ENCODE measurements at regions not wholly inside any gene's neighbourhood (a gene's known extent, or its start where the extent isn't known, plus 50 kb on each side); places are given as distances from the start of the nearest gene placed in this dataset.

DNA sequence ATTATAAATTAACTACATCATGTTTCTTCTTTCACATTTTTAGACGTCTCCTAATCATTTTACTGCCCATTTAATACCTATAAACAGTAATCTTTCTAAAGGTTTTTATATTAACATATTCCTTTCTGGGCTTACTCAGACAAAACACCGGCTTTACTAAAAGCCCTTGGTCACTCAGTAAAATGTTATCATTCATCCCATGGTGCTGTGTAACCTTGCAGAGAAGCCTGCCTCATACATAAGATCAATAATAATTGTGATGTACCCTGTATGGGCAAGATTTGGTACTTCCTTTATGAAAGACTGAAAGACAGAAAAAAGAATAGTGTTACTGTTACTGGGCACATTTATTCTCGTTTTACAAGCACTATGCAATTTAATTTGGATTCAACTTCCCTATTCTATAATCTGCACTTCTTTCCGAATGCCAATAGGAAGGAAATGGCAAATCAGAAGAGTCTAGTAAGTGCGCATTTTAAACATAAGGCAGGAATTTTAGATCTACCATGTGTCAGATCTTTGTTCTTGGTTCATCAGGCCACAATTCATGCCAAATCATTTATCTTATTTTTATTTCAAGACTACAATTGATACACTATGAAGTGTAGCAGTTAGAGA is 522.2 kb downstream of the CSNK1G3 start:
- peaks cover 0 to 5% (median 0%) of the 10 kb centered on the region in 4 donors for H3K4me1 ChIP-seq
- no peak for TF ChIP-seq POLR2A (IDR thresholded peaks at IDR 0.05)
- TF ChIP-seq, protein P1, sequence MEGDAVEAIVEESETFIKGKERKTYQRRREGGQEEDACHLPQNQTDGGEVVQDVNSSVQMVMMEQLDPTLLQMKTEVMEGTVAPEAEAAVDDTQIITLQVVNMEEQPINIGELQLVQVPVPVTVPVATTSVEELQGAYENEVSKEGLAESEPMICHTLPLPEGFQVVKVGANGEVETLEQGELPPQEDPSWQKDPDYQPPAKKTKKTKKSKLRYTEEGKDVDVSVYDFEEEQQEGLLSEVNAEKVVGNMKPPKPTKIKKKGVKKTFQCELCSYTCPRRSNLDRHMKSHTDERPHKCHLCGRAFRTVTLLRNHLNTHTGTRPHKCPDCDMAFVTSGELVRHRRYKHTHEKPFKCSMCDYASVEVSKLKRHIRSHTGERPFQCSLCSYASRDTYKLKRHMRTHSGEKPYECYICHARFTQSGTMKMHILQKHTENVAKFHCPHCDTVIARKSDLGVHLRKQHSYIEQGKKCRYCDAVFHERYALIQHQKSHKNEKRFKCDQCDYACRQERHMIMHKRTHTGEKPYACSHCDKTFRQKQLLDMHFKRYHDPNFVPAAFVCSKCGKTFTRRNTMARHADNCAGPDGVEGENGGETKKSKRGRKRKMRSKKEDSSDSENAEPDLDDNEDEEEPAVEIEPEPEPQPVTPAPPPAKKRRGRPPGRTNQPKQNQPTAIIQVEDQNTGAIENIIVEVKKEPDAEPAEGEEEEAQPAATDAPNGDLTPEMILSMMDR (IDR thresholded peaks at IDR 0.05), result no peak
- no peak for TF ChIP-seq POLR2AphosphoS5 (IDR thresholded peaks at IDR 0.05)
- no peak for TF ChIP-seq EP300 (IDR thresholded peaks at IDR 0.05)
- no peaks in the 10 kb centered on the region for H3K36me3 ChIP-seq
- H3K9me3 ChIP-seq, result no peaks in the 10 kb centered on the region
- DNase-seq (no peak), ATAC-seq (ENCODE audit: low FRiP score in 2 of 2) (no peak)
- H3K4me3 ChIP-seq, result no peak overlapping the region
- WGBS, 2 donors, result 58 to 65% methylated on average over 5 of the region's 5 CpGs
- H3K27ac ChIP-seq, result no peak overlapping the region
- H3K27me3 ChIP-seq, result no peaks in the 10 kb centered on the region

DNA sequence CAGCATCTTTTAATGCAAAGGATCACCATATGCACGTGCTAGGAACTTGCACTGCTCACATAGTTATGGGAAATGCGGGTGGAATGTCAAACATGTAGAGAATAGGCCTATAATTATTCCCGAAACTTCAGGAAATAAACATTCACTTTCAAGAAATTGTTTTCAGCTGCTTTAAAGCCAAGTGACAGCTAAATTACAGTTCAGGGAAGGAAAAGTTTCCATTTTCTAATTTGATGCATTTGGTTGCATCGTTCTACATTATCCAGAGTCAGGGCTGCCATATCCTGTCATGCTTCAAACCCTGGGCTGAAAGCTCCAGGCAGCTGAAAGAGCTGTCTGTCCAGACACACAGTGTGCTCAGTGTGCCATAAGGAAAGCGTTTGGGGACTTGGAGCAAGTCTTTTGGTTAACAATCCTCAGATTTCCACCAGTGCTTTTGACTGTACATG is 518.1 kb downstream of the CSNK1G3 start:
- H3K9me3 ChIP-seq, result no peaks in the 10 kb centered on the region
- TF ChIP-seq, protein P1 (IDR thresholded peaks at IDR 0.05), result no peak
- TF ChIP-seq POLR2A (IDR thresholded peaks at IDR 0.05) (no peak), EP300 (IDR thresholded peaks at IDR 0.05) (no peak), POLR2AphosphoS5 (IDR thresholded peaks at IDR 0.05) (no peak)
- no peak for DNase-seq
- H3K4me1 ChIP-seq, result peaks cover 0 to 5% (median 0%) of the 10 kb centered on the region in 4 donors
- no peak overlapping the region for H3K4me3 ChIP-seq
- WGBS, 2 donors, result 72 to 78% methylated on average over 5 of the region's 5 CpGs
- H3K27ac ChIP-seq, result no peak overlapping the region
- ATAC-seq (ENCODE audit: low FRiP score in 2 of 2), result no peak
- no peaks in the 10 kb centered on the region for H3K36me3 ChIP-seq
- no peaks in the 10 kb centered on the region for H3K27me3 ChIP-seq

DNA sequence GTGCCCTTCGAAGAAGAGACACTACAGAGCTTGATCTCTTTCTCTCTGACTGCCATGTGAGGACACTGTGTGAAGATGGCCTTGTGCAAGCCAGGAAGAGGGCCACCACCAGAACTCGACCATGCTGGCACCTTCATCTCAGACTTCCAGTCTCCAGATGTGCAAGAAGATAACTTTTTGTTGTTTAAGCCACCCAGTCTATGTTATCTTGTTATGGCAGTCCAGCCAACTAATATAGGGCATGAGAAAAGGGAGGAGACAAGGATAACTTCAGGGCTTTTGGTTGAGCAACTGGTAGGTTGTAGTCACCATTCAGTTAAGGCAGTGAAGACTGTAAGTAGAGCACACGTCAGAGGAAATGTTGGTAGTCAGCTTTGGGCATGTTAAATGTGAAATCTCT is 515.5 kb downstream of the CSNK1G3 start:
- DNase-seq (no peak), ATAC-seq (ENCODE audit: low FRiP score in 2 of 2) (no peak)
- TF ChIP-seq POLR2AphosphoS5 (IDR thresholded peaks at IDR 0.05), result no peak
- no peak for TF ChIP-seq POLR2A (IDR thresholded peaks at IDR 0.05)
- TF ChIP-seq, protein P1 (IDR thresholded peaks at IDR 0.05), result no peak
- no peak for TF ChIP-seq EP300 (IDR thresholded peaks at IDR 0.05)
- Histone ChIP-seq H3K27ac (no peak overlapping the region), H3K9me3 (no peaks in the 10 kb centered on the region), H3K4me1 (peaks cover 0 to 8% (median 0%) of the 10 kb centered on the region in 4 donors), H3K27me3 (no peaks in the 10 kb centered on the region), H3K36me3 (no peaks in the 10 kb centered on the region), H3K4me3 (no peak overlapping the region)
- WGBS, 2 donors, result 90% methylated on average over 3 of the region's 3 CpGs

DNA sequence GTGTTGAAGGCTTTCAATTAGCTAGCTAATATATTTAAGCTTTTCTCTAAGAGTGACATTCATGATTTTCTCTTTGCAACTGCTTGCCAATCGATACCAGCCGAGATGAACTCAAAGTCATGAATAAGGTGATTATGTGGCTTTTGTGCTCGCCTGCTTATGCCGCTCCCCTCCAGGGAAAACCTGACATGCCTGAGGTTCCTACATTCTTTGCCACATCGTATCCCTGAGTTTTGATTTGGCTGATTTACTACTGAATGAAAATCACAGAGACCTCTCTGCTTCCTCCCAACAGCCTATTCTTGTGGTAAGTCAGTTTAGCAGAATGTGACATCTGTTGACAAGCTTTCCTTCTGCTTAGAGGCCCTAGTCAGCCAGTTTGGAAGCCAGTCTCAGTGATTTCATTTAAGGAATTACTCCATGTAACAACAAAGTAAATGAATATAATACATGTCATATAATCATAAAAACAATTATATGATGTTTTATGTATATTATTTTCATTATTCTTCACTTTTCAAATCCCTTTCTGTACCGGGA is 513.4 kb downstream of the CSNK1G3 start:
- Histone ChIP-seq H3K27me3 (no peaks in the 10 kb centered on the region), H3K4me3 (no peak overlapping the region), H3K4me1 (peaks cover 0 to 8% (median 0%) of the 10 kb centered on the region in 4 donors), H3K9me3 (no peaks in the 10 kb centered on the region), H3K36me3 (no peaks in the 10 kb centered on the region), H3K27ac (no peak overlapping the region)
- 76 to 81% methylated on average over 6 of the region's 6 CpGs for WGBS, 2 donors
- DNase-seq (no peak), ATAC-seq (ENCODE audit: low FRiP score in 2 of 2) (no peak)
- TF ChIP-seq POLR2AphosphoS5 (IDR thresholded peaks at IDR 0.05) (no peak), POLR2A (IDR thresholded peaks at IDR 0.05) (no peak), EP300 (IDR thresholded peaks at IDR 0.05) (no peak)

DNA sequence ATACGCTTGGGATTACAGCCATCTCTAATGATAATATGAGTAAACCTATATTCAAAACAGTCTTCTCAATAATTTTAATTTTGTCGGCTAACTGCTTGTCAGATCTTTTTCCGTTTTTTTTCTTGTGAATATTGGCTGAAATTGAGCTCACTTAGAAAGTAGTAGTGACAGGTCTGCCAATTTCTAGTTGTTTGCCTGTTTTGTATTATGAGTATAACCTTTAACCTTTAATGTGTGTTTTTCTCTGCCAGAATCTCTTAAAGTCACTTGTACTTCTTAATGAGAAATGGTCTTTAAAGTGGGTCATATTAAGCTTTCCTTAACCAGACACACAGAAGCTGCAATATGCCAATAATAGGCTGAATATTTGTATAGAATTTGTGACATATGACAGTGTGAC is 511.0 kb downstream of the CSNK1G3 start:
- DNase-seq (no peak), ATAC-seq (ENCODE audit: low FRiP score in 2 of 2) (no peak)
- Histone ChIP-seq H3K27me3 (no peaks in the 10 kb centered on the region), H3K36me3 (no peaks in the 10 kb centered on the region), H3K27ac (no peak overlapping the region), H3K4me1 (peaks cover 0 to 2% (median 0%) of the 10 kb centered on the region in 4 donors), H3K4me3 (no peak overlapping the region), H3K9me3 (no peaks in the 10 kb centered on the region)
- TF ChIP-seq, protein P1 (IDR thresholded peaks at IDR 0.05), result no peak
- TF ChIP-seq POLR2AphosphoS5 (IDR thresholded peaks at IDR 0.05), result no peak
- TF ChIP-seq POLR2A (IDR thresholded peaks at IDR 0.05), result no peak
- TF ChIP-seq EP300 (IDR thresholded peaks at IDR 0.05), result no peak
- 81 to 88% methylated on average over 3 of the region's 3 CpGs for WGBS, 2 donors
